ENCODE measurements at regions not wholly inside any gene's neighbourhood (a gene's known extent, or its start where the extent isn't known, plus 50 kb on each side); places are given as distances from the start of the nearest gene placed in this dataset.

DNA sequence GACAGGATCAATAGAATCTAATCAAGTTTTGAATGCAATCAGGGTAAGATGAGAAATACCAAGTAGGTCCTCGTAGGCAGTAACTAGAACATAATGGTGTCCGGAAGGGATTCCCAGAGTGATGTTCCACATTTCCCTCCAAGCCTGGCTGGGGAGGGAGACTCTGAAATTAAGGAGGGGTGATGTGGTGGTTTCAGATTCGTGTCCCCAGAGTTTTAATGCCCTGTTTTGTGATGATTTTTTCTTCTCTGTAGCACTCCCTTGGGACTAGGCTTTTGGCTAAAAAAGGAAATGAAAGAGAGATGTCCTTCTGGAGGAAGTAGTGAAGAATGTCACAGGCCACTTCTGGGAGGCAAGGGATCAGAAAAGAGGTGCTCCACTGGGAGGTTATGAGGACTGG is 108.3 kb upstream of the CACNA2D3 start:
- Mint-ChIP-seq H3K4me3 (no peak overlapping the region), H3K9me3 (no peaks in the 10 kb centered on the region)
- H3K9ac ChIP-seq = no peak overlapping the region

DNA sequence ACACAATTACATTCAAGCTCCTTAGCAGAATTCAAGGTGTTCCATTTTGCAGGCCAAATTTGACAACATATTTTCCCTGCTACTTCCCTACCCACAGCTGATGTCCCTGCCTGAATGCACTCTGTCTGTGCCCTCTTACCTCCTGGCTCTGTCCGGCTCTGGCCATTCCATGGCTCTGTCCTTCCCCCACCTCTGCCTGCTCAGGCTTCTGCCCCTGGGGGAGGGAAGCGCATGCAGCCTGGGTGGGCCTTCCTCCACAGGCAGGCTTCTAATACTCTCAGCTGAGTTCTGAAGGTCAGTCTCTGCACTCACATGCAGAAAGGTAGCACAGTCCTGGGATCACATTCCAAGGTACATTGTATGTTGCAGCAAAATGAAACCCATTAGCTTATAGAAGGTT is 113.6 kb upstream of the CACNA2D3 start:
- TF ChIP-seq, protein P1, sequence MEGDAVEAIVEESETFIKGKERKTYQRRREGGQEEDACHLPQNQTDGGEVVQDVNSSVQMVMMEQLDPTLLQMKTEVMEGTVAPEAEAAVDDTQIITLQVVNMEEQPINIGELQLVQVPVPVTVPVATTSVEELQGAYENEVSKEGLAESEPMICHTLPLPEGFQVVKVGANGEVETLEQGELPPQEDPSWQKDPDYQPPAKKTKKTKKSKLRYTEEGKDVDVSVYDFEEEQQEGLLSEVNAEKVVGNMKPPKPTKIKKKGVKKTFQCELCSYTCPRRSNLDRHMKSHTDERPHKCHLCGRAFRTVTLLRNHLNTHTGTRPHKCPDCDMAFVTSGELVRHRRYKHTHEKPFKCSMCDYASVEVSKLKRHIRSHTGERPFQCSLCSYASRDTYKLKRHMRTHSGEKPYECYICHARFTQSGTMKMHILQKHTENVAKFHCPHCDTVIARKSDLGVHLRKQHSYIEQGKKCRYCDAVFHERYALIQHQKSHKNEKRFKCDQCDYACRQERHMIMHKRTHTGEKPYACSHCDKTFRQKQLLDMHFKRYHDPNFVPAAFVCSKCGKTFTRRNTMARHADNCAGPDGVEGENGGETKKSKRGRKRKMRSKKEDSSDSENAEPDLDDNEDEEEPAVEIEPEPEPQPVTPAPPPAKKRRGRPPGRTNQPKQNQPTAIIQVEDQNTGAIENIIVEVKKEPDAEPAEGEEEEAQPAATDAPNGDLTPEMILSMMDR (IDR thresholded peaks at IDR 0.05) = no peak
- TF ChIP-seq EZH2 (IDR thresholded peaks at IDR 0.05) (no peak), EZH2phosphoT487 (IDR thresholded peaks at IDR 0.05) (no peak)
- Histone ChIP-seq H3K4me2 (no peak overlapping the region), H4K20me1 (ENCODE audit: low read depth) (no peaks in the 10 kb centered on the region), H3K79me2 (ENCODE audit: low read depth) (no peaks in the 10 kb centered on the region), H3K27me3 (no peaks in the 10 kb centered on the region), H3K27ac (no peak overlapping the region), H3K4me3 (no peak overlapping the region), H3K9me3 (ENCODE audit: low read depth) (no peaks in the 10 kb centered on the region), H3F3A (ENCODE audit: low read depth) (no peaks in the 10 kb centered on the region), H3K9ac (no peak overlapping the region), H3K36me3 (no peaks in the 10 kb centered on the region), H3K4me1 (peaks cover 5% of the 10 kb centered on the region), H2AFZ (replicated peaks) (no peak overlapping the region)
- no peak for DNase-seq (ENCODE audit: low spot score)
- Mint-ChIP-seq H3K4me1 (no peaks in the 10 kb centered on the region), H3K27me3 (ENCODE audit: insufficient read depth, low read depth) (peaks cover 6% of the 10 kb centered on the region), H3K36me3 (no peaks in the 10 kb centered on the region), H3K9me3 (no peaks in the 10 kb centered on the region), H3K27ac (no peak overlapping the region), H3K4me3 (no peak overlapping the region)

More for the DNA sequence above, 108.3 kb upstream of the CACNA2D3 start:
- Mint-ChIP-seq H3K4me1 (no peaks in the 10 kb centered on the region), H3K27me3 (ENCODE audit: insufficient read depth, low read depth) (peaks cover 5% of the 10 kb centered on the region), H3K27ac (no peak overlapping the region), H3K36me3 (no peaks in the 10 kb centered on the region)
- Histone ChIP-seq H3F3A (ENCODE audit: low read depth) (no peaks in the 10 kb centered on the region), H3K36me3 (no peaks in the 10 kb centered on the region), H3K4me1 (no peaks in the 10 kb centered on the region), H3K9me3 (ENCODE audit: low read depth) (no peaks in the 10 kb centered on the region), H4K20me1 (ENCODE audit: low read depth) (no peaks in the 10 kb centered on the region), H2AFZ (replicated peaks) (no peak overlapping the region), H3K27ac (no peak overlapping the region), H3K4me3 (no peak overlapping the region), H3K79me2 (ENCODE audit: low read depth) (no peaks in the 10 kb centered on the region), H3K4me2 (no peak overlapping the region), H3K27me3 (no peaks in the 10 kb centered on the region)
- TF ChIP-seq, protein P1 (IDR thresholded peaks at IDR 0.05) = no peak
- TF ChIP-seq EZH2phosphoT487 (IDR thresholded peaks at IDR 0.05) = no peak
- no peak for TF ChIP-seq EZH2 (IDR thresholded peaks at IDR 0.05)
- DNase-seq (ENCODE audit: low spot score) = no peak

- H3K36me3 ChIP-seq = no peaks in the 10 kb centered on the region
- Mint-ChIP-seq H3K27ac (no peak overlapping the region), H3K4me3 (no peak overlapping the region), H3K27me3 (ENCODE audit: insufficient read depth, low read depth) (peaks cover 6% of the 10 kb centered on the region), H3K9me3 (no peaks in the 10 kb centered on the region), H3K36me3 (no peaks in the 10 kb centered on the region), H3K4me1 (no peaks in the 10 kb centered on the region)
- H3K9ac ChIP-seq = no peak overlapping the region
- H3K4me3 ChIP-seq = no peak overlapping the region
- H3K27ac ChIP-seq = no peak overlapping the region
- H4K20me1 ChIP-seq (ENCODE audit: low read depth) = no peaks in the 10 kb centered on the region
- H3F3A ChIP-seq (ENCODE audit: low read depth) = no peaks in the 10 kb centered on the region
- no peaks in the 10 kb centered on the region for H3K9me3 ChIP-seq (ENCODE audit: low read depth)
- TF ChIP-seq EZH2 (IDR thresholded peaks at IDR 0.05) (no peak), EZH2phosphoT487 (IDR thresholded peaks at IDR 0.05) (no peak)
- TF ChIP-seq, protein P1 (IDR thresholded peaks at IDR 0.05) = no peak
- no peak for DNase-seq (ENCODE audit: low spot score)
- no peaks in the 10 kb centered on the region for H3K79me2 ChIP-seq (ENCODE audit: low read depth)
- no peak overlapping the region for H3K4me2 ChIP-seq
- H3K4me1 ChIP-seq = peaks cover 5% of the 10 kb centered on the region
- H3K27me3 ChIP-seq = no peaks in the 10 kb centered on the region
- H2AFZ ChIP-seq (replicated peaks) = no peak overlapping the region
Observed at GRCh38 chr3:54008099-54008498, 114.3 kb upstream of the CACNA2D3 start.
